ENCODE measurements at regions not wholly inside any gene's neighbourhood (a gene's known extent, or its start where the extent isn't known, plus 50 kb on each side); places are given as distances from the start of the nearest gene placed in this dataset.

- TF ChIP-seq RAD21 (IDR thresholded peaks at IDR 0.05; ENCODE audit: low read depth) (no peak), ZBTB33 (IDR thresholded peaks at IDR 0.05; ENCODE audit: extremely low read depth, insufficient replicate concordance, low read length) (no peak), ELF1 (IDR thresholded peaks at IDR 0.05; ENCODE audit: borderline replicate concordance, low read depth) (no peak), JUND (IDR thresholded peaks at IDR 0.05) (no peak), CTCF (IDR thresholded peaks at IDR 0.05 in 2 of 3, conservative IDR thresholded peaks at IDR 0.05 in 1 of 3; ENCODE audit: borderline replicate concordance in 1 of 3, insufficient read depth in 1 of 3, low read depth in 2 of 3, low read length in 2 of 3) (no peak)
Measured at GRCh38 chr18:57863706-57864105, 60.6 kb upstream of the ATP8B1 start (continued).

- Histone ChIP-seq H3K27me3 (ENCODE audit: insufficient read depth, low read length) (no peaks in the 10 kb centered on the region), H3K9me3 (ENCODE audit: control insufficient read depth in 1 of 2, insufficient read depth in 1 of 2, low read depth in 1 of 2, low read length in 2 of 2) (no peaks in the 10 kb centered on the region), H3K4me3 (replicated peaks in 1 of 2; ENCODE audit: low read depth in 1 of 2, low read length in 2 of 2) (no peak overlapping the region), H3K9ac (ENCODE audit: low read length) (no peak overlapping the region), H3K79me2 (ENCODE audit: insufficient read depth, low read length) (no peaks in the 10 kb centered on the region), H4K20me1 (ENCODE audit: insufficient read depth) (no peaks in the 10 kb centered on the region), H3K4me2 (ENCODE audit: low read length) (no peak overlapping the region), H3K9me2 (ENCODE audit: insufficient read depth) (no peaks in the 10 kb centered on the region), H3K4me1 (ENCODE audit: control insufficient read depth in 1 of 2, insufficient read depth in 2 of 2, low read length in 2 of 2) (no peaks in the 10 kb centered on the region), H2AFZ (ENCODE audit: low read depth, low read length, poor library complexity, severe bottlenecking) (no peak overlapping the region), H3K36me3 (ENCODE audit: control insufficient read depth in 1 of 2, insufficient read depth in 2 of 2, low read length in 2 of 2) (no peaks in the 10 kb centered on the region), H3K27ac (ENCODE audit: low read depth, low read length) (no peak overlapping the region)
- ChIA-PET RAD21 (ENCODE audit: low non-redundant PET in 1 of 2, low total read pairs in 2 of 2, uncharacterized antibody in 2 of 2, unreplicated experiment in 2 of 2) (no interaction called here), POLR2A (no interaction called here), CTCF (interaction anchor here (0.7 kb wide), 1 partner anchor 262 kb away, joined by 3 read pairs; no protein-coding TSS in a partner anchor)
- BruUV-seq (replicated peaks), result no TSS peak
- peak; percentile 94 for ATAC-seq
- peak; percentile 32 for DNase-seq (ENCODE audit: low read depth, low spot score)
- intact Hi-C loops (cut with micrococcal nuclease), result loop anchor here (10.0 kb wide), 1 partner anchor 215 kb away; no protein-coding TSS in a partner anchor
- TF ChIP-seq CBX3 (IDR thresholded peaks at IDR 0.05; ENCODE audit: low read depth) (no peak), CTCF (IDR thresholded peaks at IDR 0.05 in 2 of 3, conservative IDR thresholded peaks at IDR 0.05 in 1 of 3; ENCODE audit: borderline replicate concordance in 1 of 3, insufficient read depth in 1 of 3, low read depth in 2 of 3, low read length in 2 of 3) (peak; percentile 18 to 66 (median 66); a peak in 5 of 6 replicates), TCF7L2 (IDR thresholded peaks at IDR 0.05; ENCODE audit: borderline replicate concordance, extremely low read depth, insufficient read depth, insufficient read length) (no peak), MAX (IDR thresholded peaks at IDR 0.05) (no peak), ATF3 (IDR thresholded peaks at IDR 0.05) (no peak), RAD21 (IDR thresholded peaks at IDR 0.05; ENCODE audit: low read depth) (peak; percentile 60), ZFX (IDR thresholded peaks at IDR 0.05) (no peak), ZNF274 (IDR thresholded peaks at IDR 0.05; ENCODE audit: low read depth, low read length) (no peak), YY1 (IDR thresholded peaks at IDR 0.05; ENCODE audit: extremely low read depth, insufficient replicate concordance, low read depth, low read length) (no peak), EZH2phosphoT487 (IDR thresholded peaks at IDR 0.05; ENCODE audit: borderline replicate concordance) (no peak), JUND (IDR thresholded peaks at IDR 0.05) (no peak), SP1 (IDR thresholded peaks at IDR 0.05; ENCODE audit: low read depth) (no peak), EZH2 (IDR thresholded peaks at IDR 0.05) (no peak), SRF (IDR thresholded peaks at IDR 0.05; ENCODE audit: low read depth) (no peak)
Measured at GRCh38 chr18:57859314-57859713, 56.2 kb upstream of the ATP8B1 start.
